Erythroblast (primary cell): ENCODE measurements at regions not wholly inside any gene's neighbourhood (a gene's known extent, or its start where the extent isn't known, plus 50 kb on each side); places are given as distances from the start of the nearest gene placed in this dataset.
A peak's percentile ranks its signal among the peaks of the same experiment; 100 is the strongest.

ENCODE experiments used
- DNase-seq, 2 experiments: peaks; one replicate each; lab custom pipeline; 2025; lab: John Stamatoyannopoulos, UW
- GATA1 ChIP-seq: IDR thresholded peaks from 2 replicates; pipeline ENCODE4 v1.6.1; 2011; ENCODE audit warnings: low read depth, mild to moderate bottlenecking, control low read depth, low read length, moderate library complexity
- POLR2A ChIP-seq: IDR thresholded peaks from 2 replicates; pipeline ENCODE4 v1.6.1; 2011; ENCODE audit warnings: mild to moderate bottlenecking, low read length

GRCh38 chr15:36398212-36398611 lies 181.2 kb upstream of the CDIN1 start:
- no peak for DNase-seq
- TF ChIP-seq GATA1 = no peak
- TF ChIP-seq POLR2A = no peak

GRCh38 chr15:36399276-36399675 lies 180.2 kb upstream of the CDIN1 start:
- no peak for DNase-seq
- TF ChIP-seq GATA1 = no peak
- TF ChIP-seq POLR2A = no peak

DNA sequence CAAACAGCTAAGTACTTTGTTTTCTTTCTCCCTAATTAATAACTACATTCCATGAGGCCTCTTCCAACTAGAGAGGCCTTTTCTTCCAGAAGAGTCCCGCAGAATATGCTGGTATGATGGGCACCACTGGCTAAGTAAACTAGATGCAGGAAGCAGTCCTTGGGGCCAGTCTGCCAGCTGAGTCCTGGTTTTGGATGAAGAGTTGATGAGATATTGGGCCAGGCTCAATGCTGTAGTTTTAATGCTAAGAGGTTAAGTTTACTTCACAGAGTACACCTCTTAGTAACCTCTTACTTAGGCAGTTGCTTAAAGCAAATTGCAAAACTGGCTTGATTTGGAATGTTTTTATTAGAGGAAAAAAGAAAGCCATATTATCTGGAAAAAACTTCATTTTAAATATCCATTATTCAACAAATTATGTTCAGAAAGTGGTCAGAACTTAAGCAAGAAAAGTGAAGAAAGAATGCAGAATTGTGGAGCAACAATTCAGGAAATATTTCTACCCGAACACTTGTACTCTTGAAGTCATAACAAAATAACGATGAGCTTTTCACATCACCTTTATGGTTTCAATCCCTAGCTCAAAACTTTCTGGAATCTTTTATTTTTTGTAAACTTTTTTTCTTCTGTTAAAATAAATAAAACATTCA lies 178.4 kb upstream of the CDIN1 start:
- TF ChIP-seq POLR2A = no peak
- no peak for TF ChIP-seq GATA1
- DNase-seq = no peak

- TF ChIP-seq POLR2A (no peak), GATA1 (no peak)
- DNase-seq = no peak
Observed at GRCh38 chr15:36401586-36401966, 177.8 kb upstream of the CDIN1 start.

DNA sequence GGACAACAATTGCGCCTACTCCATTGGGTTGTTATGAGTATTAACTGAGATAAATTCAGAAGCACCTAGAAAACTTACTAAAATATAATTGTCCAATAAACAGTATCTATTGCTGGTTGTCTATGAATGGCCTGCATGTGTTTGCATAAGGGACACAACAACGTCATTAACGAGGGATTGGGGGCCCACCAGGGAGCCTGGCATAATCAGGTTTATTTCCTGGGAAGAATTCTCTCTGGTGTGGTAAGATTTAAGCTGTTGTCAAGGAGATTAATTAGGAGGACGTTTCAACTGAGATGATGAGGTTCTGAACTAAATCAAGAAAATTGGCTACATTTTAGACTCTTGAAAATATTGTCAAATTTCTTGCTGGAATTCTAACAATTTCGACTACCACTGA lies 176.1 kb upstream of the CDIN1 start:
- no peak for TF ChIP-seq POLR2A
- no peak for TF ChIP-seq GATA1

GRCh38 chr15:36406366-36406765 lies 173.1 kb upstream of the CDIN1 start:
- DNase-seq = no peak
- TF ChIP-seq GATA1 (no peak), POLR2A (no peak)

More for the DNA sequence above, 176.1 kb upstream of the CDIN1 start:
- no peak for DNase-seq

DNA sequence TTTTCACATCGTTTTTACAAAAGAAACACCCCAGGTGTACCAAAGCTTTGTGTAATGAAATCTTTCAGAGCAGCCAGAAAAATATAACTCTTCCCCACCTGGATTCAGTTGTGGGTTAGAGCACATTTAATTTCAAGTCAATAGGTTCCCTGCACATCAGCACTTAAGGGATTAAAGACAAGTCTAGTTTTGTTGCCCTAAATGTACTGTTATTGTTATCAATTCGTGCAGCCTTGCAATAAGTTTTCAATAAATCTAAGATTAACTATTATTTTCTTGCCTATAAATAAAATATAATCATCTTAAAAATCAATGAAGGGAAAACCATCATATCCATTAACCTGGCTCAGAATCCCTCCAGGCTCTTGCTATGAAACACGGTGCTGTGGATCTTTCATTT lies 172.5 kb upstream of the CDIN1 start:
- DNase-seq = no peak
- TF ChIP-seq POLR2A (no peak), GATA1 (no peak)

GRCh38 chr15:36407647-36408046 lies 171.8 kb upstream of the CDIN1 start:
- TF ChIP-seq POLR2A (no peak), GATA1 (no peak)
- DNase-seq = peak; percentile 5 to 11

DNA sequence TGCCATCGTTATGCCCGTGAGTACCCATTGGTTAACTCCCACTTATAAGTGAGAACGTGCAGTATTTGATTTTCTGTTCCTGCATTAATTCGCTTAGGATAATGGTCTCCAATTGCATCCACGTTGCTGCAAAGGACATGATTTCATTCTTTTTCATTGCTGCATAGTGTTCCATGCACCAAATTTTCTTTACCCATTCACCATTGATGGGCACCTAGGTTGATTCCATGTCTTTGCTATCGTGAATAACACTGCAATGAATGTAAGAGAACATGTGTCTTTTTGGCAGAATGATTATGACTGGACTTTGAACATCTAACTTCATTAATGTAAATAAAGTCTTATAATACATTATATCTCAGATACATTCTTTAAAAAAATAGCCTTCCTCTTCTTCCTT lies 169.6 kb upstream of the CDIN1 start:
- TF ChIP-seq GATA1 = no peak
- TF ChIP-seq POLR2A = no peak
- DNase-seq = no peak

DNA sequence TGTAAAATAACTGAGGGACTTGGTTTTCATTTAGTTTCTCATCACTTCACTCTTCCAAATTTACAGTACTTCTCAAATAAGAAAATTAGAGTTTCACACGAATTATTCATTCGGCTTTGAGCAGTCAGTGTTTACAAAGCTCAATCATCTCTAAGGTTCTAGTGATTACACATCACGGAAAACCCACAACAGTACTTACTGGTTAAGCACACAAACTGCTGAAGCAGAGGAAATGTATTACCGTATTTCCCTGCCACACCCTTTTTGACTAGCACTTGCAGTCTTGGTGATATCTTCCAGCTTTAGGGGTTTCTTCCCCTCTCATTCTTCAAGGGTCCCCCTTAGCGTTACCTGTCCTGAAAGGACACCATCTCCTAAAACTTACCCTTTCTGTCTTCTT lies 164.8 kb upstream of the CDIN1 start:
- TF ChIP-seq GATA1 = no peak
- TF ChIP-seq POLR2A = no peak
- DNase-seq = peak in 1 of 2 experiments; percentile 9

DNA sequence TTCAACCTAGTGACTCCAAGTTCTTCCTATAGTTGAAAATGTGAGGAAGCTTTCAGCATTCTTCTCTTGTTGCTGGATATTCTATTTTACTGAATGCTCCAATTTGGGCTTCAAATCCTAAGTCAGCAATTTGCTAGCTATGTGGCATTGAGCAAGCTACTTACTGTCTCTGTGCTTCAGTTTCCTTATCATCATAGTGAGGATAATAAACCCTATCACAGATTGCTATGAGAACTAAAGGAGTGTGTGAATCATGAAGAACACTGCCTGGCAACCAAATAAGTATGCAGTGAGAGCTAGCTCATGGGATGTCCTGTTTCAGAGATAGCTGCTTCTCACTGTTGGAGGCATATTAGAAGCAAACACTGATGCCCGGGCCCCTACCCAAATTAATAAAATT lies 163.8 kb upstream of the CDIN1 start:
- no peak for TF ChIP-seq POLR2A
- TF ChIP-seq GATA1 = no peak
- no peak for DNase-seq

DNA sequence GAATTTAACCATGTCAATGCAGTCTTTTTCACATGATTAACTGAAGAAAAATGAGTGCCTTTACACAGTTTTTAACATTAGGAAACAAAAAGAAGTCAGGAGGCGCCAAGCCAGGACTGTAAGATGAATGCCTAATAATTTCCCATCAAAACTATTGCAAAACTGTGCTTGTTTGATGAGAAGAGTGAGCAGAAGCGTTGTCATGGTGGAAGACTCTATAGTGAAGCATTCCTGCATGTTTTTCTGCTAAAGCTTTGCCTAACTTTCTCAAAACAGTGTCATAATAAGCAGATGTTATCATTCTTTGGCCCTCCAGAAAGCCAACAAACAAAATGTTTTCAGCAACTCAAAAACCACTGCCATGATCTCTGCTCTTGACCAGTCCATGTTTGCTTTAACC lies 156.8 kb upstream of the CDIN1 start:
- TF ChIP-seq GATA1 = no peak
- TF ChIP-seq POLR2A = no peak
- no peak for DNase-seq

- TF ChIP-seq POLR2A (no peak), GATA1 (no peak)
- DNase-seq = peak in 1 of 2 experiments; percentile 5
Observed at GRCh38 chr15:36426691-36427090, 152.7 kb upstream of the CDIN1 start.

DNA sequence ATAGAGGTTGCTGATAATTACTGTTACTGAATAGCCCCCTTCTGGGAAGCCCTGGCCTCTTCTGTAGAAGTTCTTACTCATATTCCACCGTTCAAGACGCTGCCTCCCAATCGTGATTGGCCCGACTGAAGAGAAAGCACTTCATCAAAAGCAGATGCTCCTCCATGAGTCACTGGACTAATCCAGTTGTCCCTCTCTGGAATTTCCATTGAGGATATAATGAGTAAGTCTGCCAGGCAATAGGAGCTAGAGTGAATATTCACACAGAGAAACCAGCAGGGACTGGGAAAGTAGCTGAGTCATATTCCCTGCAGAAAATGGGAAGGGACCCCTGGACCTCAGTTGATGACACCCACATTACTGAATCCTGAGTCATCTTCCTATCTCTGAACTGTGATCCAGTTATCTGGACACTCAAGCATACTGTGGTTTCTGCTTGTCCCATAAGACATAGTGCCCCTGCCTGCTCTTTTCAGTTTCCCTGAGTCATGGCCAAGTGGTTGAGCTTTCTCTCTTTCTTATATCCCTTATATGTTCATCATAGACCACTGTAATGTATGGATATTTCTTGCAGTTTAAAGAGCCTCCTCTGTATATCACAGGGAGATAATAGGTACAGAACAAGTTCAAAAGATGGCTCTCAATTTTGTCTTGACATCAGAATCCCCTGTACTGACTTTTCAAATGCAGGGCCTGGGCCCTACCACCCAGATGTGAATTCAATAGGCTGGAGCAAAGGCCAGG lies 151.2 kb upstream of the CDIN1 start:
- no peak for TF ChIP-seq GATA1
- TF ChIP-seq POLR2A = no peak

GRCh38 chr15:36429707-36430106 lies 149.7 kb upstream of the CDIN1 start:
- TF ChIP-seq GATA1 (no peak), POLR2A (no peak)
- DNase-seq = peak; percentile 2 to 21

More for the DNA sequence above, 151.2 kb upstream of the CDIN1 start:
- peak; percentile 89 to 91 for DNase-seq
